ENCODE measurements at regions not wholly inside any gene's neighbourhood (a gene's known extent, or its start where the extent isn't known, plus 50 kb on each side); places are given as distances from the start of the nearest gene placed in this dataset.

DNA sequence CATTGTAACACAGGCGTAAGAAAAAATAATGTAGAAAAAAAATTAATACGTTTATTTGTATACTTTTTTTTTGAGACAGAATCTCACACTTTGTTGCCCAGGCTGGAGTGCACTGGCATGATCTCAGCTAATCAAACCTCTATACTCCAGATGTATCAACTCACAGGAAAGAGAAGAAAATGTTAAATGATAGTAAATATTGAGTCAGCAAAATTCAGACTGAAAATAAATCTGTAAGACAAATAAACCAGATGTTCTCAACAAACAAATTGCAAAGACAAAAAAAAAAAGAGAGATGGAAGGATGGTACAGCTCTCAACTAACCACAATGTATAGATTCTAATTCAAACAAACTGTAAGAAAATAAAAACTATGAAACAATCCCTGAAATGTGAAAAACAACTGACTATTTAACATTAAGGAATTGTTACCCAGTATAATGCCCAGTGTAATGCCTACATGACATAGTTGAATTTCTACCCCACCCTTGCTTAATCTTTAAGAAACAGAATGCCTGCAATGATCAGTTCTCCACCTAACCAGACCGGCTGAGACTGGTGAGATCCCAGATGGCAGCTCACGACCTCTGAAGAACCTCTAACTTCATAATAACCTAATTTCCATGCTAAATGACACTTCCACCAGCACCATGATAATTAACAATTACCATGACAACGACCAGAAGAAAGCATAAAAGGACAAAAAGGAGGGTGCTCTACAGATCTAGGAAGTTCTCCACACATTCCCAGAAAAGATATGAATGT, 272.0 kb upstream of the GNAI1 start:
- no peak for DNase-seq

GRCh38 chr7:79855172-79855571, 279.5 kb upstream of the GNAI1 start:
- no peak for DNase-seq

- no peak for DNase-seq
Measured at GRCh38 chr7:79854621-79855020, 280.0 kb upstream of the GNAI1 start.

DNA sequence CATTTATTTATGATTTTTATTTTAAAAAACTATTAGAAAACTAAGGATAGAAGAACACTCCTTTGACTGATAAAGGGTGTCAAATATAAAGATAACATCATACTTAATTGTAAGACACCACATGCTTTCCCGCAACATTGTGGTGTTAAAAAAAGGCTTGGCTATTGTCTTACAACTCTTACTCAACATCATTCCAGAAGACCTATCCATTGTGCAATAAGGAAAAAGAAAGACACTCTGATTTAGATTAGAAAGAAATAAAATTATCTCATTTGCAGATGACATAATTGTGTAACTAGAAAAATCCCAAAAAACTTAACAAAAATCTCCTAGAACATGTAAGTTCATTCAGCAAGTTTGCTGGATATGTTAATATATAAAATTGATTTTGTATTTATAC, 296.7 kb upstream of the GNAI1 start:
- DNase-seq = no peak

- no peak for DNase-seq
Measured at GRCh38 chr7:79833616-79834015, 301.0 kb upstream of the GNAI1 start.

GRCh38 chr7:79828866-79829265, 305.8 kb upstream of the GNAI1 start:
- no peak for DNase-seq

DNA sequence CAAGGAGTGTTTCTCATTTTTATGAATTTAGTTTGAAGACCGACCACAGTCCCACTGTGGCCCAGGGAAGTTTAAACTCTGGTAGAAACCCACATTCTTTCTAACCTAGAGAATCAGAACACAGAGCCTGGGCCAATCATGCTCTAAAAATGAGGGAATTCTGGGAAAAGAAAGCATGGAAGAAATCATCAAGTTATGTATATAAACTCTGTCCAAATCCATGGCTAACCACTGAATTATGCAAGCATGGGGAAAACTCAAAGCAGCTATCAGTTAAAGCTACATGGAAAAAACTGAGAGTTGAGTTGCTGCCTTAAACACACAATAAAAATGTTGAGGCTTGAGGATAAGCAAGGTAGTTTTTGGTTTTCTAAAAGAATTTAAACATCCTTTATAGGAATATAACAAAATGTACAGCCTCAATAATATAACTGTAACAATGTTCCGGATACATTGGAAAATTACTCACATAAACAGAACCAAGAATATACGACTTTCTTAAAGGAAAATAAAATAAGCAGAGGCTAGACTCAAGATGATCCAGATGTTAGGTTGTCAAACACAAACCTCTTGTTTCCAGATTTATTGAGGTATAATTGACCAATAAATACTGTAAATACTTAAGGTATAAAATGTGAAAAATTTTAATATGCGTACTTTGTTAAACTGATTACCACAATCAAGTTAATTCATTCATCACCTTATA, 311.2 kb upstream of the GNAI1 start:
- peak; percentile 52 for DNase-seq

GRCh38 chr7:79822620-79823240, 311.9 kb upstream of the GNAI1 start:
- peak; percentile 85 for DNase-seq

- peak; percentile 59 for DNase-seq
Measured at GRCh38 chr7:79820387-79820786, 314.2 kb upstream of the GNAI1 start.

- DNase-seq = no peak
Measured at GRCh38 chr7:79810916-79811315, 323.7 kb upstream of the GNAI1 start.

- peak; percentile 65 for DNase-seq
Measured at GRCh38 chr7:79806161-79806734, 328.4 kb upstream of the GNAI1 start.

DNA sequence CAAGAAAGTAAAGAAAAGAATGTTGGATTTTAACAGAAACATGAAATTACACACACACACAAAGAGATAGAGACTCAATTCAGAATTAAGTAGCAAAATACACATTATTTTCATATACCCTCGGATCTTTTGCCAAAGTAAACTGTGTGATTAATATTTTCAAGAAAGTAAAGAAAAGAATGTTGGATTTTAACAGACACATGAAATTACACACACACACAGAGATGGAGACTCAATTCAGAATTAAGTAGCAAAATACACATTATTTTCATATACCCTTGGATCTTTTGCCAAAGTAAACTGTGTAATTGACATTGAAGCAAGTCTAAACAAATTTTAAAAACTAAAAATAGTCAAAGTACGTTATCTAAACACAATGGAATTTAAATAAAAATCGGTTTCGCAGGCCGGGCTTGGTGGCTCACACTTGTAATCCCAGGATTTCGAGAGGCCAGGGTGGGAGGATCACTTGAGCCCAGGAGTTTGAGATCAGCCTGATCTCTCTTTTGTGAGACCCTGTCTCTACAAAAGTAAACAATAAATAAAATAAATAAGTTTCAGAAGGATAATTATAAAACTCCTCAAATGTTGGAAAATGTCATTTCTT, 337.3 kb upstream of the MAGI2 start:
- peak; percentile 14 for DNase-seq

- peak; percentile 31 for DNase-seq
Measured at GRCh38 chr7:79789584-79790345, 336.3 kb upstream of the MAGI2 start.

DNA sequence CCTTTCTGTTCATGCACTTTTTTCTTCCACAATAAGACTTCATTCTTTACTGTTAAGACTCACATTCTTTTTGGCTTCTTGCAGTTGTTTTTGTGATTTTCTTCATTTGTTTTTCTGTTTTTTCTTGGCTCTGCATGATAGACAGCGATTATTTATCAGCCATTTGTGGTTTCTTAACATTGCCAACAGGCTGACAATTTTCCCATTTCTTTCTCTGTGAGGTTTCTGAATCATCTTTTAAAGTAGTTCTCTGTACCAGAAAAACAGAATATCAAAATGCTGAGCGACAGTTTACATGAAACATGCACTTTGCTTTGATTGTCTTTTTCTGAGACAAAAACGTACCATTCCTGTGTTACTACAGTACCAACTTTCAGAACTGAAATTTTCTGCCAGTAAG, 334.2 kb upstream of the MAGI2 start:
- DNase-seq = no peak

DNA sequence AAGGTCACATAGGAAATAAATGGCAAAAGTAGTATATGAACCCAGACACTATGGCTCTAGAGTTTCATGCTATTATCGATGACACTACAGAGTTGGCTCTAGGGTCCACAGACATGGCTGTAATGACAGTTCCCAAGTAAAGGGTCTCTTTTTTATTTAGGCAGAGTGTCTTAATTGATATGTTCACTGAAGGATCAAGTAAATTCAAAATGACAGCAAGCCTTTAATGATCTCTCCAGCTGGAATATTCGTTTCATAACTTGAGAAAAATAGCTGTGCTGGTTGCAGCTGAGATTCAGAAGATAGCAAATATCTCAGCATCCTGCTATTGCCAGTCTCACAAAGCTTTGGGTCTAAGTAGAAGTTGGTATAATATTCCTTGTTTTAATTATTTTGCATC, 333.6 kb upstream of the MAGI2 start:
- no peak for DNase-seq

GRCh38 chr7:79786187-79786586, 332.7 kb upstream of the MAGI2 start:
- no peak for DNase-seq

DNA sequence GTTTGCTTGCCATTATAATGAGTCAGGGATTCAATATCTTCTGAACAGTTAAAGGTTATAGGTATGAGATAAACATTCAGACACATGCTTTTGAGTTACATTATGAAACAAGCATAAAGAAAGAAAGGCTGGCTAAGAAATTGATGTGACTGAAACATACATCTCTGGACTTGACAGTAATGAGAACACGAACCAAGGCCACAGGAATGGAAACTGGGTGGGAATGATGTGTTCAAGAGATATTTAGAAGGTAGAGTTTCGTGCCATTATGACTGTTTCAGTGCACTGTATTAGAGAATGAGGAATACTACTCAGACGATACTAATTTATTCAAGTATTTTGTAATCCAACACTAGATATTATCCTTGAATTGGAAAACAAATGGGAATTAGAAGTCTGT, 332.1 kb upstream of the MAGI2 start:
- DNase-seq = no peak

- DNase-seq = no peak
Measured at GRCh38 chr7:79782906-79783305, 329.4 kb upstream of the MAGI2 start.

DNA sequence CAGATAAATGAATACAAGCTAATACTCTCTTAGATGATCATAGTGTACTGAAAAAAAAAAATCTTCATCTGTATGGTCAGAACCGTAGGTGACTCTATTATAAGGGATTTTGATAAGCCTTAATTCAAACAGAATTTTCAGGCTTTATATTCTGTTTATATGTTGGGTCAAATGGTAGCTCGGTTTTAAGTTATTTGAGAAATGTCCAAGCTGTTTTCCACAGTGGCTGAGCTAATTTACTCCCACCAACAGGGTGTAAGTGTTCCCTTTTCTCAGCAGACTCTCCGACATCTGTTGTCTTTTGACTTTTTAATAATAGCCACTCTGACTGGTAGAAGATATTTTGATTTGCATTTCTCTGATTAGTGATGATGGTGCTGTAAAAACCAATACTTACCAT, 328.8 kb upstream of the MAGI2 start:
- DNase-seq = no peak

- DNase-seq = no peak
Measured at GRCh38 chr7:79781716-79782115, 328.2 kb upstream of the MAGI2 start.

DNA sequence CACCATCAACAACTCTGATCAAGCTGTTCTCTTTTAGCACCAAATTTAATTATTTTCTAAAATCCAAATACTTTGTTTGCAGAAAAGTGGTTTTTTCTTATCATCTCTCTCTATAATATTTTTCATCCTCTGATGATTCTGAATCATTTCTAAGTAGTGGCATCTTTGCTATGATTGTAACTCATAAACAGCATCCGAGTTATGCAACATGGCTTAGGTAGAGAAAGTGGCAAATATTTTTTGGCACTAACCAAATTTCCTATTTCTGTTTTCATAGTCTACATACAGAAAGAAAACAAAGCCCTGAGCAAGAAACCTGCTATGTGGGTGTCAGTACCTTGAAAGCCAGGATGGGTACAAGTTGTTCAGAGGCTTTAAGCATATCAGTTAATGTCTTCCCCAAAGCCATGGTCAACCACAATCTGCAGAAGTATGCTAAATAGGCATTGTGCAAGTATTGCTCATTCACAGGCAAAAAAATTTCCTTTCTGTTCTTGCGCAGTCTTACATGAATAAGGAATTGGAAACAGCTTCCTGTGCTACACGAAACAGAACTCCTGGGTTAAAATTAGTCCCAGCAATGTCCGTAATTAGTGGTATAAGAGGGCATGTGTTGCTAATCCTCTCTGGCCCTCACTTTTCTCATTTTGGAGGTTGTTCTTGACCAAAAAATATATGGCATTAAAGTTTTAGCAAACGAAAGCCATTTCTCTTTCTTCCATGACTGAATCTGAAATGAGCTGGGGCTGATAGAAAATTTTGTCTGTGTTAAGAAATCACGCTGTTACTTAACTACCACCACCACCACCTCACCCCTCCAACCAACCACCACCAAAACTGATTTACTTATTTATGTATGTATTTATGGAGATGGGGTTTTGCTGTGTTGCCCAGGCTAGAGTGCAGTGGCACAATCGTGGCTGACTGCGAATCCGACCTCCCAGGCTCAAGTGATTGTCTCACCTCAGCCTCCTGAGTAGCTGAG, 325.6 kb upstream of the MAGI2 start:
- no peak for DNase-seq
